HG02610 (cell line): ENCODE measurements at regions not wholly inside any gene's neighbourhood (a gene's known extent, or its start where the extent isn't known, plus 50 kb on each side); places are given as distances from the start of the nearest gene placed in this dataset.
"Not testable (repeated sequence)": the region's sequence is repeated elsewhere in the genome, so short reads cannot be mapped to it uniquely, and the experiment has no call there.

ENCODE experiments used
- ATAC-seq: cut with Tn5 transposase; IDR thresholded peaks from one replicate; pipeline ENCODE4 v1.9.1; 2021; ENCODE audit warnings: mild to moderate bottlenecking, moderate library complexity; ENCODE audit not compliant: unreplicated experiment

DNA sequence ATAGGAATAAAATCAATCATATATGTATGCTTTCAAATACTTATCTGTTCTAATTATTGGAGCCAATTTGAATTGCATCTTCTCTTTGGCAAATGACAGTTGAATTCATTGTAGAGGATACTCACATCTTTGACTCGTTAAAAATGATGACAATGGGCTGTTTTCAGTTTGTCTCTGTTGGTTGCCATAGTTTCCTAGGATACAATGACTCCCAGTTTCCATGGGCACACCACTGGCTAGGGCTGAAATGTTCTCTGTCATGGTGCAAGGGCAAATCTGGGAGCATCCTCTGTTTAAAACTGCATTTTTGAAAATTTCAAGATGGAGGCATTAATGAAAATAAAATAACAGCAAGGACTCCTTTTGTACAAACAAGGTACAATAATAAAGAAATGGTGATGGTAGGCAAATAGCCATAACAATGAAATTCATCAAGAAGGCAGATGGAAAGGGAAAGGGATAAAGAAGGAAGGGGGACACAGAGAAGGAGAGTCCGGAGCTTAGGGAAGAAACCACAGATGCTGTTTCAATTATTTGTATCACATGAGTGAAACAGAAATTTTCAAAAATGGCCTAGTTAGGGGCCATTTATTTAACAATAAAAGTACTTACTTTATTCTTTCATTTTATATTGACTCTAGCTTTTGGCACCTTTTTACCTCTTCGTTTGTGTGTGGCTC lies 378.8 kb upstream of the SEMA6A start:
- ATAC-seq: no peak

DNA sequence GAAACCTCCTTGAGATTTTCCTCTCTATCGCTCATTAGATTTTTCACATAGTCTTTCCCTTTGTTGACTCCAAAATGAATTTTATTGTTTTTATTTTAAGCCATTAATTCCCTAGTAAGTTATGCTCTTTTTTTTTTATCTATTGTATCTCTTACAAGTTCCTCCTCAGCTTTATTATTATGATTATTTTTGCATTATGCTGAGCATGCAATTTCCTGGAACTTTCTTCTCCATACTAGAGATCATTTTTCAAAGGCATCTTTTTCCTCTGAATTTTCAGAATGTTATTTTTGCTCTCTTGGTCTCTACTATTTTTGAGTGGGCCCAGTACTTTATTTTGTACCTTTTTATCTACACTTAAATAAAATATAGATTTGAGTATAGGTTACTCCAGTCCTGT lies 376.6 kb upstream of the SEMA6A start:
- no peak for ATAC-seq

DNA sequence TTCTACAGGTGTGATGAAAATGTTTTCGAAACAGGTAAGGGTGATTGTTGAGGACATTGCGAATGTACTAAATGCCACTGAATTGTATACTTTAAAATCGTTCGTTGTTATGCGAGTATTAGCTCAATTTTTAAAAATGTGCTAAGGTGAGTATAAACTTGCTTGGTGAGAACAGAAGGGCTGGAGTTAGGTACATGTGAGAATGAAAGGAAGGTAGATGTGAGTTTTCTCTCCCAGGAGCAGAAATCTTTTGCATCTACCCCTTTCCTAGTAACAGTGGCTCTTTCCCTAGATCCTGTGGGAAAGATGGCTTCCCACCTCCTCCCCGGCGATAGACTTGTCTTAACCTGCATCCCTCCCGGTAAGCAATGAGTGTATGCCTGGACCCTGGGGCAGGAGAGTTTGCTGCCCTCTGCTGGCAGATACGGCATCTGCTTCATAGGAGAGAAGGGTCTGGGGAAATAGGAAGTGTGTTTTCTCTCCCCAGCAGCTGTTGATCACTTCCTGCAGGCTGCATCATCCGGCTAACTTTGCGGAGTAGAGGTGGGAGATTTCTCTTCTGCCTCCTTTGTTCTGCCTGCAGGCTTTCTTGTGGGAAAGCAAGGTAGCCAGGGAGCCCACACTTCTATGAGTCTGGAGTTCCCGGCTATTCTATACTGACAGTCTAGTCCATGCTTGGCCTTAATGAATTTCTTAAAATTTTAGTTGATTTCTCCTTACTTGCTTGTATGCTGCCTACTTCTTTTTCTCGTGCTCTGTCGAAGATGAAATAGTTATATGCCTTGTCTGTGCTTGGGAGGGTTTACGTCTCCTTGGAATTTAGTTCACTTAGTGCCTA lies 373.3 kb upstream of the SEMA6A start:
- peak; percentile 100 for ATAC-seq

DNA sequence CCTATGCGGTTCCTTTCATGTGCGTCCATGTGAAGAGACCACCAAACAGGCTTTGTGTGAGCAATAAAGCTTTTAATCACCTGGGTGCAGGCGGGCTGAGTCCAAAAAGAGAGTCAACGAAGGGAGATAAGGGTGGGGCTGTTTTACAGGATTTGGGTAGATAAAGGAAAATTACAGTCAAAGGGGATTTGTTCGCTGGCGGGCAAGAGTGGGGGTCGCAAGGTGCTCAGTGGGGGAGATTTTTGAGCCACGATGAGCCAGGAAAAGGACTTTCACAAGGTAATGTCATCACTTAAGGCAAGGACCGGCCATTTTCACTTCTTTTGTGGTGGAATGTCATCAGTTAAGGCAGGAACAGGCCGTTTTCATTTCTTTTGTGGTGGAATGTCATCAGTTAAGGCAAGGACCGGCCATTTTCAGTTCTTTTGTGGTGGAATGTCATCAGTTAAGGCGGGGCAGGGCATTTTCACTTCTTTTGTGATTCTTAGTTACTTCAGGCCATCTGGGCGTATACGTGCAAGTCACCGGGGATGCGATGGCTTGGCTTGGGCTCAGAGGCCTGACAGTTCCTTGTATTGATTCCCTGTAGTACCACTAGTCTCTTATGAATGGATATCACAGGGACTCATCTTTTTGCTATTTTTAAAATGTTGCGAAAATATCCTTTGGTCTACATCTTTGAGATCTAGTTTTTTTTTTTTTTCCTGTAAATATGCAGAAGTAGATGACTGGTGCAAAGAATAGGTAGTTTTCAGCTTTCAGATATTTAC lies 371.2 kb upstream of the SEMA6A start:
- not testable (repeated sequence) for ATAC-seq

DNA sequence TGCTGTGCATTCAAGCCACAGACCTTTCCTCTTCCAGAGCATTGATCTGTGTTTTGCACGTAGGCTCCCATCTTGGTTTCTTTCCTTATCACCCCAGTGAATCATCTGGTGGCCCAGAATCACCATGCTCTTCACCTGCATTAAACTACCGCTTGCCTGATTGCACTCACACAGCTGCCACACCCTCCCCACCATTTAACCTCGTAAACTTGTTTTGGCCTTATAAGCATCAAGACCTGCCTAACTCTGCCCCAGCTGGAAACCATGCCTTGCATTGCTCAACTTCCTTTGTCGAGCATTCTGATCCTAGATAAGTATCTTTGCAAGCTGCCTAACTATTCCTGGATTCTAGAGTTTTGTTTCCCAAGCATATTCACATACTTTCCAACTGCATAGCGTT lies 369.6 kb upstream of the SEMA6A start:
- no peak for ATAC-seq

DNA sequence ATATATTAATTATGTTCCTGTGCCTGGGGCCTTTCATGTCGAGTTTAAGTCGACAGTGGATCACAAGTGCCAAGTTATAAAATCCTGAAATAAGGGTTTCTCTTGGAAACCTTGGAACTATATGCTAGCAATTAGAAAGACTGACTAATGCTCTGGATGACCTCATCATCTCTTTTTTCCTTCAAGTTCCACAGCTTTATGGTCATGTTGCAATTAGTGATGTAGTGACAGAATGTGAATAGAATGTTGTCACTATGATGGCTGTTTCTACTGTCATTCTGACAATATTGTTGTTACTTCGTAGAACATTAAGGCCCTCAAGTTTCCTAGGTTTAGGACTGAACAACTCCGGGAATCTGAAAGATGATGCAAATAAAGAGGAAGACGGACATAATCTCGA lies 368.0 kb upstream of the SEMA6A start:
- ATAC-seq: no peak

DNA sequence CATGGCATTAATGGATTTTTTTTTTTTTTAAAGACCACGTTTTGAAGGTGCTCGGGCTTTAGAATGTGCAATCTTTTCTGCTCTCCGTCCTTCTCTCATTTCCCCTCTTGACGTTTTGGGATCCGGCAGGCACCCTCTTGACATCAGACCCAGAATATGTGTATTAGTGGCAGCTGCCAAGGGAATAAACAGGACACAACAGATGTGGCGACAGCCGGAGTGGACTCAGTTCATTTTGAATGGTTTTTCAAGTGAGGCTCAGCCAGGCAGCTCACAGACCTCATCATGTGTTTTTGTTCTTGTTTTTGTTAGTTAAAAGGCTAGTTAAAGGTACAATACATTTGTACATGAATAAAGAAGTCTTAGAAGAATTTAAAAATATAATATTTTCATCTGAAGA lies 365.0 kb upstream of the SEMA6A start:
- ATAC-seq: no peak

DNA sequence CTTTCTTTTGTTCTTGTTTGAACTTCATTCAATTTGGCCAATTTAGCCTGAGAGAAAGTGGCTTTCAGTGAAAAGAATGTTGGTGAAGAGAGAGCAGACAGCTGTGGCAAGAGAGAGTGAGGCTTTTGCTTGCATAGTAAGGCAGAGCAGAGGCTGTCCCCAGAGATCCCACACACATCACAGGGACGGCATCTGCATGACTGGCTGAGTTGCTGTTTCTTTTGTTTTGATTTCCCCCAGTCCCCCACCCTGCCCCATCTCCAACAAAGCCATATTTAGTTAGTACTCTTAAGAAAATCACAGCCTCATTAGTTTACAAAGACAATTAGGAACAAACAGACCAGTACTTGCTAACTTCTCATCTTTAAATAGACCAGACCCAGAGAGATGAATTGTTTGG lies 363.9 kb upstream of the SEMA6A start:
- peak; percentile 50 for ATAC-seq

DNA sequence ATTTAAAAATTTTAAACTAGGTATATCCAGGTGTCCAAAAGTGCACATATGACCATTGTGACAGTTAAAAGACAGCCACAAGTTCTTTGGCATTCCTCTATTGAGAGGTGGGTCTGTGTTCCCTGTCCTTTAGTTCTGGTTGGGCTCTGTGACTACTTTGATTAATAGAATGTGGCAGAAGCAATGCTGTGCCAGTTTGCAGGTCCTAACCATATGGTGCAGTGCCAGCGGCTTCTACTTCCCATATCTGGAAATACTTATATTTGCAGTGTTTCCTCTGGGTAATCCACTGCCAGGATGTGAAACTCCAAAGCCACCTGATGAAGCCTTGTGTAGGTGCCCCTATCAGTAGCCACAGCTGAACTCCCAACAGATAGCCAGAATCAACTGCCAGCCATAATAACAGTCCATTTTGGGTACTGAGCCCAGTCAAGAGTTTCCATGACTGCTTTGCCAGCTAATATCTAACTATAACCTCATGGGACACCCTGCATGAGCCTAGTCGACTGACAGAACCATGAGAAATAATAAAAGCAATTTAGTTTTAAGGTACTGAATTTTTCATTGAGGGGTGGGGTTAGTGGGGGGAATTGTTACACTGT lies 361.0 kb upstream of the SEMA6A start:
- no peak for ATAC-seq

DNA sequence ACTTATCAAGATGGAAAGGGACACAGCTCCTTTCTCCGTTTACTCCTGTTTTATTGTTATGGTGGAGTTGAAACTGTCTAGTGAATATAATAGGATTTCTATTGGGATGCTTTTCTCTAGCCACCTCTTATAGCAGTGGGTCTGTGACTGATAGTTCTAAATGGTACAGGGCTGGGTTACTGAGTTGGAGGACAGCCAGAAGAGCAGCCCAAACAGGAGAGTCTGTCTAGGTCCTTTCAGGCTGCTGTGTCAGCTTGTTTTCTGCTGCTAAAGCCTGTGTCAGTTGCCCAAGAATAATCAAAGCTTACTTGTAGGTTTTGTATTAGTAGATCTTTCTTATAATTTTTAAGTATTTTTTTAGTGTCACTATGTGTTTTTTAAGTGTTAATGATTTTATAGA lies 356.0 kb upstream of the SEMA6A start:
- ATAC-seq: no peak

DNA sequence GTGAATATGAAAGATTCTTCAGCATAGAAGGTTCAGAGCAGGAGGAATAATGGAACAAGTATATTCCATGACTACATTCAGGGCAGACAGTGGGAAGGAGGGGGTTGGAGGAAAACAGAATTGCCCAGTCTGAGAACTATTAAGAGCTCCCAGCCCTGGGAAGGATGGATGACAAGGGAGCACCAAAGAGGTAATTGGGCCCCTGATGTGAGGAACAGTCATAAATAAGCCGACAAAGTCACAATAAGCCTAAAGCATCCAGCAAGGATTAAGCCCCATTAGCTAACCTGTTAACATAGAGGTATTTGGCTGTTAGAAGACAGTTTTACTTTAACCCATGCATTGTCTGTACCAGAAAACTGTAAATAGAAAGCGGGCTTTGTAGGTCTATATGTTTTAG lies 348.7 kb upstream of the SEMA6A start:
- no peak for ATAC-seq

DNA sequence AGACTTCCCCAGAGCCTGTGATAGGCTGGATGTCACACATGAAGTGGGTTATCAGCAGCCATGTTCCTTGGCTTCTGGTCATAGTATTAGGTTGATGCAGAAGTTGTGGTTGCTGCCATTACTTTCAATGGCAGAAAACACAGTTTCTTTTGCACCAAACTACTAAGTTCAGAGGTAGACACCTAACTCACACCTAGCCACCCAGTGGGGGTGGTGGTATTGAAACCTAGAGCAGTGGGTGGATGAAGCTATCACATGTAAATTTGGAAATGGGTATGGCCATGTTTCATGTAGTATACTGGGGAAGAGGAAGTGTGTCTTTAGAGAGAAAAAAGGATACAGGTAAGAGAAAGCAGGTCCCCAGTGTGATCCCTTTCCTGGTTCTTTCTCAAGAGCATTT lies 347.9 kb upstream of the SEMA6A start:
- ATAC-seq: peak; percentile 69

DNA sequence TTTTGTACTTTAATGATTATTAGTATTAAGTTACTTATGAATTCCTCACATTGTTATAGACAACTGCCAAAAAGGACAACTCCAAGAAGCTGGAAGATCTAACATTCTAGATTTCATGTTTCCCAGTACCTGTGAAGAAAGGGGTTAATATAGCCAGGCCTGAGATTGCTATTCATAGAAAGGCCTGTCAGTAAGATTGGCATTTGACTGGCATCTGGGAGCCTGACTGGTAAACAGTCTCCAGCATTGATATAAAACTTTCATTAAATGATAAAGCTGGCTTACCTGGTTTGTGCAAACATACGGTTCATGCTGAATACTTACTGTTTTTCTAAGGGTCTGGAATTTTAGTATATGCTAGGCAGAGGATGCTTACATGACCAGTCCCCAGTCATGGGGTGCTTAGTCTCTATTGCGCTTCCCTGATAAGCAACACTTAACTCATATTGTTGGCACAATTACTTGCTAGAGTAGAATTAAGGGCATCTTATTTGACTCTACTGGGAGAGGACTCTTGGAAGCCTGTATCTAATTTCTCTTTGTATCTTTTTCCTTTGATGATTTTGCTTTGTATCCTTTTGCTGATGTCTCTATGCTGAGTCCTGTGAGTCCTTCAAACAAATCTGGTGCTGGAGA lies 340.4 kb upstream of the SEMA6A start:
- no peak for ATAC-seq

DNA sequence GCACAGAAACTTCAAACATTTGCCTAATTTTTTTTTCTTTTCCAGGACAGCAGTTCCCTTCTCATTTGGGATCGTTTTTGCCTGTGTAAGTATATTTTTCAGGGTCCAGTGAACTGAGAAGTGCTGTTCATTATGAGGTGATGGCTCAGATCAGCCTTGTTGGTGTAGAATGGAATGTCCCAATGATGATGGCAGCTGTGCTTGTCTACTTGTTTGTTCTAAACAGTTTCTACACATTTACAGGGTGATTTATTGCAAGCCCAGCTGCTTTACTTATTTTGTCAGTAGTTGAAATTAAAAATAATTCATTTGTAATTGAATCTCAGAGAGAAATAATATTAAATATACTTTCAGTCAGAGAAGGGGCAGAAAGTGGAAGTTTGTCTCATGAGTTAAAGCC lies 337.6 kb upstream of the SEMA6A start:
- ATAC-seq: no peak

DNA sequence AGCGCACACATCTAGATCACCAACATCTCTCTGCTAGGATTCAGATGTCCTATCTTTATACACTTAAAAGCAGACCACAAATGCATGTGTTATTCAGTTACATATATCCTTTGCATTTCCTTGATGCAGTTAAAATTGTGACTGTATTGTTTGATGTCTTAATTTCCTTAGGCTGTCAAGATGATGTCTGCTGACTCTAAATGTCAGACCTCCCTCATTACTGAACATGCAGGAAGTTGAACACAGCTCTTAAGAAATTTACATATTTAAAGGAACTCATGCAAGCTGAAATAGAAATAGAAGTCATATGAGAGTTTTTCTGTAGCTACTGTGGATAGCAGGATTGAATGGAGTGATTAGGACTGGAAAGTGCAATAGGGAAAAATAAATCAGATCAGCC lies 336.5 kb upstream of the SEMA6A start:
- ATAC-seq: no peak

DNA sequence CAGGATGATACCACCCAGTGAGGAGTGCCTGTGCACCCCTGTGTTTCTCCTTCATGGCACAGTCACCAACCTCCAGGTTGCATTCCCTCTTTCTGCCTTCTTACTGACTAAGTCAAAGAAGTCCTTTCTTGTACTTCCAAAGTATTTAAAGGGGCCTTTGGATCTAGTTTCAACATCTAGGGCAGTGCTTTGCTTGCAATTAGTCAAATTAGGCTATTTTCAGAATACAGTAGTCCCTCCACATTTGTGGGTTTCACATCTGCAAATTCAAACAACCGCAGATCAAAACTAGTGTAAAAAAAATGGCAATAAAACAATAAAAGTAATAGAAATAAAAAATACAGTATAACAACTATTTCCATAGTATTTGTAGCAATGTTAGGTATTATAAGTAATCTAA lies 333.9 kb upstream of the SEMA6A start:
- peak; percentile 51 for ATAC-seq

DNA sequence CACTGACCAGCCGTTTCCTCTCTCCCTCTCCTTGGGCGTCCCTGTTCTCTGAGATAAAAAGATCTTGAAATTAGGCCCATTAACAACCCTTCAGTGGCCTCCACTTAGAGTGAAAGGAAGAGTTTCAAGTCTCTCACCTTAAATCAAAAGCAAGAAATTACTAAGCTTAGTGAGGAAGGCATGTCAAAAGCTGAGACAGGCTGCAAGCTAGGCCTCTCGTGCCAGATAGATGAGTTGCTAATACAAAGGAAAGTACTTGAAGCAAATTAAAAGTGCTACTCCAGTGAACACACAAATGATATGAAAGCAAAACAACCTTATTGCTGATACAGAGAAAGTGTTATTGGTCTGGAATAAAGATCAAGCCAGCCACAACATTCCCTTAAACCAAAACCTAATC lies 331.3 kb upstream of the SEMA6A start:
- ATAC-seq: peak; percentile 67

DNA sequence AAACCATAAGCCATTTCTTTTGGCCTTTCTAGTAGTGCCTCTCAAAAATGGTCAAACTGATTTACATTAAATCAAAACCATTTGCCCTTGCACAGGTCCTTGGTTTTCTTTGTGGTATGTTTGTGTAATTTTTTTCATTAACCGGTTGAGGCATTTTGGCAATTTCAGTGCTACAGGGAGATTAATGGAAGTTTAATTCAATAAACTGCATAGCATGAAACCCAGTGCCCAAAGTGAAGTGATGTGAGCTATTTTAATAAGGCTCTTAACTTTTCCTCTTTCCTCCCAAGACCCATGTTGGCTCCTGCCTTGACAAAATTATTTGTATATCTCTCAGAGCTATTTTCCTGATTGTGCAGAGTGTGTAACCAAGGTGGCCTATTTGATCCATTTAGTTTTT lies 326.2 kb upstream of the SEMA6A start:
- no peak for ATAC-seq

DNA sequence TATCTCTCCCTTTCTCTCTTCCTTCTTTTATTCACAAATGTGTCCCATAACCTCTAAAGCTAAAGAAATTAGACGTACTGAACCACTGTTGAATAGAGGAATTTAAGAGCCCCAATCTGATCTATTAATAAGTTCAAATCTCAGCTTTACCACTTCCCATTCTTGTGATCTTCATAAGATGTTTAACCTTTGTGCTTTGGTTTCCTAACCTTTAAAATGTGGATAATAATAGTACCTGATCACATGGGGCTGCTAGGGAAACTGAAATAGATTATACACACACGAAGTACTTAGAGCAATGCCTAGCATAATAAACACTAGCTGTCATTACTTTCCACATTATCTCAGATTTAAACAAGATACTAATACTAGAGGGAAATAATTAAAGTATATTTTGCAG lies 324.3 kb upstream of the SEMA6A start:
- ATAC-seq: no peak

DNA sequence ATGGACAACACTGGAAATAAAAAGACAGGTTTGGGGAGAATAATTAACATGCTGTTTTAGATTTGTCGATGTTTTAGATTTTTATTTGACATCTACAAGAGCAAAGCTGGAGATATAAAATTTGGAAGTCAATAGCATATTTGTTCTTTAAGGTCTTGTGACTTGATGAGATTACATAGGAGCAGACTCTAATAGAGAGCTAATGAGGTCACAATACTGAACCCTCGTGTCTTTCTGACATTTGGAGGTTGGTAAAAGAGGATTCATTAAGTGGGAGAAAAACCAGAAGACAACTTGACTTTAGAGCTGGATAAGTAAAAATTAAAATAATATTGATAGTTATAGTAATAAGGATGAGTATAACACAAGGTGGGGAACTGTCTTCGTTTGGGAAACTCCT lies 322.7 kb upstream of the SEMA6A start:
- ATAC-seq: no peak

DNA sequence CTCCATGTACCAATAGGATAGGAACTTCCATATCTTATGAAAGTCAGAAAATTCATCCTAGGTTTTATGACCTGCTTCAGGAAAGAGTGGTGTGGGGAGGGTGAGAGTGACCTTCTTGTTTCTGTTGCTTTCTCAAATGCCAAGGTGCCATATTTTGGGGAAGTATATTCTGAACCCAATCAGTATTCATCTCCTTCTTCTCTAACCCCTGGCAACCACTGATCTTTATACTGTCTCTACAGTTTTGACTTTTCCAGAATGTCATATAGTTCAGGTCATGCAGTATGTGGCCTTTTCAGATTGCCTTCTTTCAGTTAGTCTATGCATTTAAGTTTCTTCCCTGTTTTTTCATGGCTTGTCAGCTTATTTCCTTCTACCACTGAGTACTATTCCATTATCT lies 321.4 kb upstream of the SEMA6A start:
- no peak for ATAC-seq
